A204.1 (cell line): ENCODE measurements at regions not wholly inside any gene's neighbourhood (a gene's known extent, or its start where the extent isn't known, plus 50 kb on each side); places are given as distances from the start of the nearest gene placed in this dataset.

Source experiments
- FAIRE-seq: peaks from 2 replicates; lab custom pipeline; 2012; peaks lifted over from hg19 to GRCh38; lab: Jason Lieb, UNC

- FAIRE-seq: no peak
Measured at GRCh38 chr15:95454403-95455262, 875.9 kb upstream of the NR2F2 start.

DNA sequence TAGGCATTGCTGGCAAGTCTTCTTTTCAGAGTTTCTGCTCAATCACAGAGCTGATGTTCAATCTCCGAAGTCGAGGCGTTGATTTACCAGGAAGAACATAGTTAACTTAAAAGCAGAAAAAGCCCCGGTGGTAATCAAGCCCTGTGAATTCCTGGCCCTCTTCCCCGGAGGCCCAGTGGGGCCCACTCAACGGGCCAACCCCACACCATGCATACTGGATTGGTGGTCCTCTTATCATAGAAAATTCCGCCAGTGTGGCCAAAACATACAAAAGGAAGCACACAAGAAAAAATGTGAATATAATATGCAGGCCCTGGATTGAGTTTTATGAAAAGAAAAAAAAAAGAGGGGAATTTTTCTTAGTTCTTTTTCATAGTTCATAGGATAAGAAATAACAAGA lies 873.0 kb upstream of the NR2F2 start:
- no peak for FAIRE-seq

DNA sequence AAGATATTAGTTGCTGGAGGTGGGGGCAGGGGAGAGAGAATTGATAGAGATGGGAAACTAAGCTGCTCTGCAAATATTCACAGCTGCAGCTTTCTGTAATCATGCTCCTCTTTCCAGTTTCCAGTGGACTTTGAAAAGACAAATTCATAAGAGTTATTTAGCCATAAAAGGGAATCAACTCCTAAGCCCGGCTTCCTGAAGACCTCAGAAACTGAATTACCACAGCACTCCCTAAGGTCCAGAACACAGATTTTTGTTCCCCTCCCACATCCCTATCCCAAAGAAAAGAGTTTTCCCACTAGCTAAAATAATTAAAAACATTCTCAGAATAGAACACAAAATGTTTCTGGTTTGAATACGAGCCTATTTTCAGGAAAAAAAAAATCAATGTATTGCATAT lies 871.8 kb upstream of the NR2F2 start:
- no peak for FAIRE-seq

DNA sequence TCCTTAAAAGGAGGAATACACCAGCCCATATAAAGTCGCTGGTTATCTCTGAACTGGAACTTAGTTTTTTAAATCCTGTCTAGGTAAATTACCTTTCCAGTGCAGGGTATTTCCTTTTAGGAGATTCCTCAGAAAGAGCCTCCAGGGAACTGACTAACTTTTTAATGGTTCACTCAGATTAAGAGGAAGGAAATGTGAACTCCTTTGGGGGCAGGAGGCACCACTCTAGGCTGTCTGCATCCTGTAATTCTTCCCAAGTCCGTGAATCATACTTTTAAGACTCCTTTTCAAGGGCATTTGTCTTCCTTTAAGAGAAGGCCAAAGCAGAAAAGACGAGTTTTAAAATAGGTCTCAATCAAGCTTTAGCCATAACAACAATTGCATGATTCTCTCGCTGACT lies 871.2 kb upstream of the NR2F2 start:
- no peak for FAIRE-seq

GRCh38 chr15:95464509-95464908 lies 866.0 kb upstream of the NR2F2 start:
- no peak for FAIRE-seq

- FAIRE-seq: no peak
Measured at GRCh38 chr15:95468820-95469219, 861.7 kb upstream of the NR2F2 start.

DNA sequence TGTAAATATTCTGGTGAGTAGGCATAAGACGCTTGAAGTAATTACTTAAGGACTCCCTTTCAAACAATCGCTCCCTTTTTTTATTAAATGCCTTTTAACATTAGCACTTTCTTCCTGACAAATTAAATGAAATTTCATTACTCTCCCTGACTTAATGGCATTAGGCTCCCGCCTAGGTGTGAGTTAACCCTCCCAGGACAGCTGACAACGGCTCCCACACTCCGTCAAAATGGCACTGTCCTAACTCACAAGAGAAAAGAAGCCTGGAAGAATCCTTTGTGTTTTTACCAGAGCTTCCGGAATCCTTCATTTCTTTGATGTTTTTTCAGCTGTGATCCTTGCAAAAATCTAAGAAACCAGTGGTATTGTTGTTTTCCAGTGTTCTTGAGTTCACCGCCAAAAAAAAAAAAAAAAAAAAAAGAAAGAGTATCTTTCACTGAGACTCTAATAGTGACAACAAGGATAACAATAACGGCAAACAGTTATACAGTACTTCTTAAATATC lies 861.0 kb upstream of the NR2F2 start:
- no peak for FAIRE-seq

- FAIRE-seq: no peak
Measured at GRCh38 chr15:95470529-95470928, 860.0 kb upstream of the NR2F2 start.

DNA sequence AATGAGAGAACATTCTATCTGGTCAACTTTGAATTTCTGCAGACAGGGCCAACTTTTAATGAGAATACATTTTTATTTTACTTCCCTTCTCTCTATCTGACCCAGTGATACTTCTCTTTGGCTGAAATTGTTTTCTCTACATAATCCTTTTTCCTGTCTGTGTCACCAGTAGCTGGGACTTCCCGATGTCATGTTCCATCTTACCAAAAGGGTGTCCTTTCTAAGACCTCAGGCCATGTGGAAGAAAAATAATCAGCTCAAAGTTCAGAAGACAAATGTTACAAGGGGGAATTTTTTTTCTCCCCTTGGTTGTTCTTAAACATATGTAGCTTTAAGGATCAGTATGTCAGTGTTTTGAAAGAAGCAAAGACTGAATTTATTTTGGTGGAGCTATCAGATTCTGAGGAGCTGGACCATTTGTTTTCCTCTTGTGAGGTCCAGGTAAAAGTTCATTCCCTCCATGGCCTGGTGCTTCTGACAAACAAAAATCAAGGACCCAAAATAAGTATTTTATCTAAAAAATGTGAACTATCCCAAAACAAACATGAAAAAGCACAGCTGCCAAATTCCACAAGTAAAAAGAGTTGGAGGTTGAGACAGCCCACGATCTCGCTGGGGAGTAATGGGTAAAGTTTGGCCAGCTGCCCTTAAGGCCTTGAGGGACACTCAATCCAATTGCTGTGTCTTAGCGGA lies 859.4 kb upstream of the NR2F2 start:
- no peak for FAIRE-seq

- FAIRE-seq: no peak
Measured at GRCh38 chr15:95471690-95472086, 858.8 kb upstream of the NR2F2 start.

- no peak for FAIRE-seq
Measured at GRCh38 chr15:95475067-95475466, 855.4 kb upstream of the NR2F2 start.

GRCh38 chr15:95479308-95479707 lies 851.2 kb upstream of the NR2F2 start:
- no peak for FAIRE-seq

- FAIRE-seq: no peak
Measured at GRCh38 chr15:95485367-95485766, 845.1 kb upstream of the NR2F2 start.

- no peak for FAIRE-seq
Measured at GRCh38 chr15:95486224-95486623, 844.3 kb upstream of the NR2F2 start.

GRCh38 chr15:95489103-95489502 lies 841.4 kb upstream of the NR2F2 start:
- no peak for FAIRE-seq

- FAIRE-seq: no peak
Measured at GRCh38 chr15:95492388-95493070, 838.0 kb upstream of the NR2F2 start.

DNA sequence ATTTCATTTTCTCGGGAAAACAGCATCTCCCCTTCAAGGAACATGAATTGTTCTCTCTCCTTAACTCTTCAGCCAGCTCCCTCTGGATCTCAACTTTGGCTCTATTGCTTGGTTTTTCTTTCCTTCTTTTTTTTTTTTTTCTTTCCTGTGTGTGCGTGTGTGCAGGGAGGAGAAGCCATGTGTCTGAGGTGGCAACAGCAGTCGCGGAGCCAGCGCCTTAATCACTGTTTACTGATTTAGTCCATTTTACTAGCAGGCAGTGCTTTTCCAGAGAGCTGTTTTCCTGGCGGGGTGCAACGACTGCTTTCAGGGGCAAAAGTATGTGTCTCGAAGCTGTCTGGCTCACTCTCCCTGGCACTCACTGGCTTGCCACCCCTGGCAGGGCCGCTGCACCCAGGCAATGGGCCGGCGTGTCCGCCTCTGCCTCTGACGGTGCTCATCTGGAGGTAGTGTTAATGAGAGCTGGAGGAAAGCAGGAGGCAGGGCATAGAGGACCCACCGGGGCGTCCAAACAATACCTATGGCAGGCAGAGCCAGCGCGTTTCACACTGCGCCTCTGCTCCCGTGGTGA lies 835.4 kb upstream of the NR2F2 start:
- no peak for FAIRE-seq

GRCh38 chr15:95497634-95498033 lies 832.9 kb upstream of the NR2F2 start:
- FAIRE-seq: no peak

- no peak for FAIRE-seq
Measured at GRCh38 chr15:95498961-95499360, 831.5 kb upstream of the NR2F2 start.

DNA sequence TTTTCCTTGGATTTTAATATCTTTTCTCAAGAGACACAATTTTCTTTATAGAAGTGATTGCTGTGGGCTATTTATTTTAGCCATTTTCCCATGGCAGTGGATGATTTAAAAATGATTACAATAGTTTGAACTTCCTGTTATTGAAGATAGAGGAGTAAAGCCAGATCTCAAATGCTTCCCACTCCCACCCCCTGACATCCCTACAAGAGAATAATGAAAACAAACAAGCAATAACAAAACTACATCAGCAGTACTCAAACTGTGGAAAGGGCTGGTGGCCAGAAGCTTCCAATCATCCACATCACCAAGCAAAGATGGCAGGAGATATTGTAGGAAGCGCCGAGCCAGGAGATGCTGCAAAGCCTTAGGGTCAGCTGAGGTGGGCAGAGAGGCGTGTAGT lies 831.1 kb upstream of the NR2F2 start:
- FAIRE-seq: no peak

DNA sequence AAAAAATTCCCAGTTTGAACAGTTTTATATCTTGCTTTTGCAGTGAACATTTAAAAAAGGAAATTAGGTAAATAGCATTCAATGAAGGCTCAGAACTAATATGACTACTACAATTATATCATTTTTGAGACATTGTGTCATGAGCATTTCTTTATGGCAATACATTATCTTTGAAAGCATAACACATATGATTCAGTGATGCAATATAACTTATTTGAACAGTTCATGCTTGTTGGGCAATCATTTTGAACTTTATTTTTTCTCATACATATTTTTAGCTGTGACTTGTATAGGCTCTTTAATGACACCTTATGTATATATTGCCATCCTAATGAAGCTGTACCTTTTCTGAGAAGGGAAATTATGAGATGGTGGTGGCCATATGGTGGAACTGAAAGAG lies 828.6 kb upstream of the NR2F2 start:
- no peak for FAIRE-seq

DNA sequence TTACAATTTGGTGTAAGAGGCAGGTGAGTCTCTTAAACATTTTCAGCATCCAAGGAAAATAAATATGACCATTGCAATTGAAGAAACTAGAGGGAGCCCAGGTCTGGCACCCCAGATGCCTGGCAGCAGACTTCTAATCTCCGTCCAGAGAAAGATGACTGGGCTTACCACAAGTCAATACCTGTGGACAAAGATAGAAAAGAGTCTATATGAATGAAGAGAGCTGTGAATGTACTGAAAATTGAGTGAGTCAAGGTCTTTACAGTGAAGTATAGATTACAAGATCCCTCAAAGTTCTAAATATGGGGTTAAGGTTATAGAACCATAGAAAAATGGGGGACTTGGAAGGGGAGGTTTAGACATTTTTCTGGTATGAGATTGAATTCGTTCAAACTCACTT lies 827.4 kb upstream of the NR2F2 start:
- FAIRE-seq: no peak
